HG03457 (cell line): ENCODE measurements at regions not wholly inside any gene's neighbourhood (a gene's known extent, or its start where the extent isn't known, plus 50 kb on each side); places are given as distances from the start of the nearest gene placed in this dataset.
"Not testable (repeated sequence)": the region's sequence is repeated elsewhere in the genome, so short reads cannot be mapped to it uniquely, and the experiment has no call there.

Experiments
- ATAC-seq: cut with Tn5 transposase; IDR thresholded peaks from one replicate; pipeline ENCODE4 v1.9.1; 2021; ENCODE audit warnings: moderate number of reproducible peaks; ENCODE audit not compliant: unreplicated experiment

DNA sequence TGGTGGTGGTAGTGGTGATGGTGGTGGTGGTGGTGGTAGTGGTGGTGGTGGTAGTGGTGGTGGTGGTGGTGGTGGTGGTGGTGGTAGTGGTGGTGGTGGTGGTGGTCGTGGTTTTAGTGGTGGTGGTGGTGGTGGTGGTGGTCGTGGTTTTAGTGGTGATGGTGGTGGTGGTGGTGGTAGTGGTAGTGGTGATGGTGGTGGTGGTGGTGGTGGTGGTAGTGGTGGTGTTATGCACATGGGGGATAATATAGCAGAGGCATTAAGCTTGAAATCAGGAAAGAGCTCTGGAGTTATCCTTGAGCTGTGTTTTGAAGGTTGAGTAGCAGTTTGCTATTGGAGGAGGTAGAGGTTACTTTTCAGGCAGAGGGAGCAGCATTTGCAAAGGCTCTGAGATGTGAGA lies 94.6 kb upstream of the TPTE start:
- ATAC-seq, result not testable (repeated sequence)

DNA sequence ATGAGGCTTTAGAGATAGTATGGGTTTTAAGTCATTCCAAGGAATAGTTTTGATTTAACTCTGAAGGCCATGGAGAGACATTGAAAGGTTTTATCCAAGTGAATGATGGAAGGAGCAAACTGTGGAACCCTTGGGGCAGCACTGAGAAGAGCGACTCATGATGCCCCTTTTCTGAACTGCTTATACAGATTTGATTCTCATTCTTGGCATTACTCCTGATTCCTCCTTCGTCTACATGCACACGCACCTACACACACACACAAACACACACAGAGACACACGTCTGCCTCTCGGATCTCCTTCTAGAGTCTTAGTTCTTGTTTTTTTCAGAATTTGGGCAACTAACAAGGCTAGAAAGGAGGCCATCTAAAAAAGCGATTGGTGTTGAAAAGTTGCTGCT lies 94.1 kb upstream of the TPTE start:
- ATAC-seq, result not testable (repeated sequence)

DNA sequence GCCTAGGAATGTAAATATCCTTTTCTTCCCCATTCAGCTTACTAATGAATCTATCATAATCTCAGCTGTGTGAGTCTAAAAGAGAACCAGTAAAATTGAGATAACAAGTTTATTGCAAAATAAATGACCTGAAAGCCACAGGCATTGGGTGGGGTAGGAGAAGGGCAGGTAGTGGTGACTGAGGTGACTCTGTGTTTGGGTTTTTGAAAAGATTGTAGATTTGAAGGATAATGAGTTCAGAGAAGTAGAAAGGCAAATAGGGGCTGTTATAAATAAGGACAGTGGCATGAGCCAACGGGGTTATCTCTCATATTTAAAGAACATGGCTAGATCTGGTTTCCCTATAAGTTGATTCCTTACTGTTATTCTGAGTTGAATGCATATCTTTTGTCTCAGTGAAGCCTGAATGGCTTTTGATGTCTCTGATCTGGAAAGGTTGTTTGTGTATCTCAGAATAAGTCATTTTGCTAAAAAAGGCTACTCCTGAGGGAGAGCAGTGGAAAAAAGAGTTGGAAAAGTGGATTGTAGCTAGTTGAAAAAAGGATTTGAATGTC lies 92.3 kb upstream of the TPTE start:
- not testable (repeated sequence) for ATAC-seq

DNA sequence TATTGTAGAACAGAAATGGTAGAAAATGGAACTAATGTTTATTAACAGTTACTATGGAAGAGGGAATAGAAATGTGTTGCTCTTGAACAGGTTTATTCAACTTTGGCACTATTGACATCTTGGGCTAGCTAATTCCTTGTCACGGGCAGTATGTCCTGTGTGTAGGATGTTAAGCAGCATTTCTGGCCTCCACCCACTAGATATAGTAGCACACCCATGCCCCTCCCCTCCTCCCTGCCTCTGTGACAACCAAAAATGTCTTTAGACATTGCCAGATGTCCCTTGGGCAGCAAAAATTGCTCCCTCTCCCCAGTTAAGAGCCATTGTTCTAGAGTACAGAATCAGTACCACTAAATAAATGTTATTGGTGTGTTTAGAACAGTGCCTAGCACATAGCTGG lies 91.4 kb upstream of the TPTE start:
- ATAC-seq, result no peak

DNA sequence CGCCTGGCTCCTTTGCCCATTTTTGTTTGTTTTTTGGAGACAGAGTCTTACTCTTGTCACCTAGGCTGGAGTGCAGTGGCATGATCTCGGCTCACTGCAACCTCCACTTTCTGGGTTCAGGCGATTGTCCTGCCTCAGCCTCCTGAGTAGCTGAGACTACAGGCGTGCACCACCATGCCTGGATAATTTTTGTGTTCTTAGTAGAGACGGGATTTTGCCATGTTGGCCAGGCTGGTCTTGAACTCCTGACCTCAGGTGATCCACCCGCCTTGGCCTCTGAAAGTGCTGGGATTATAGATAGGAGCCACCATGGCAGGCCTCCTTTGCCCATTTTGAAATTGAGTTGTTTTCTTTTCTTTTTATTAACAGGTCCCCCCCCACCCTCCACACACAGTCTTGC lies 89.4 kb upstream of the TPTE start:
- not testable (repeated sequence) for ATAC-seq

DNA sequence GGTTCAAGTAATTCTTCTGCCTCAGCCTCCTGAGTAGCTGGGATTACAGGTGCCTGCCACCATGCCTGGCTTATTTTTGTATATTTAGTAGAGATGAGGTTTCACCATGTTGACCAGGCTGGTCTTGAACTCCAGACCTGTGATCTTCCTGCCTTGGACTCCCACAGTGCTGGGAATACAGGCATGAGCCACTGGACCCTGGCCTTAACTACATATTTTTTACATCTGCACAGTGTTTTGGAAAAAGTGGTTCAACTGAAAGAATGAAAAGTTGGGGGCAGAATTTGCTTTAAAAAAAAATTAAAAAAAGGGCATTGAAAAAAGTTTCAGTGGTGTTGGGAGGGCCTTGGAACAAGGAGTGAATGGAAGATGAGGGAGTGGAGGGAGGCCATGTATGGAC lies 88.9 kb upstream of the TPTE start:
- ATAC-seq, result not testable (repeated sequence)

DNA sequence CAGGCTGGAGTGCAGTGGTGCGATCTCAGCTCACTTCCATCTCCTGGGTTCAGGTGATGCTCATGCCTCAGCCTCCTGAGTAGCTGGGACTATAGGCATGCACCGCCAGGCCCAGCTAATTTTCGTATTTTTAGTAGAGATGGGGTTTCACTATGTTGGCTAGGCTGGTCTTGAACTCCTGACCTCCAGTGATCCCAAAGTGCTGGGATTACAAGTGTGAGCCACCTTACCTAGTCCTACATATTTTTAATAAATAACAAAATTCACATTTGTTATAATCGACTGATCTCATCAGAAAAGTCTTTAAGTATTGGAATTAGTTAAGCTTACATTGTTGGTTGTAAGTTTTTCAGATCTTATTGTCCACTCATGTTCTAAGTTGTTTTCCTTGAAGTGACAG lies 83.4 kb upstream of the TPTE start:
- ATAC-seq, result not testable (repeated sequence)

DNA sequence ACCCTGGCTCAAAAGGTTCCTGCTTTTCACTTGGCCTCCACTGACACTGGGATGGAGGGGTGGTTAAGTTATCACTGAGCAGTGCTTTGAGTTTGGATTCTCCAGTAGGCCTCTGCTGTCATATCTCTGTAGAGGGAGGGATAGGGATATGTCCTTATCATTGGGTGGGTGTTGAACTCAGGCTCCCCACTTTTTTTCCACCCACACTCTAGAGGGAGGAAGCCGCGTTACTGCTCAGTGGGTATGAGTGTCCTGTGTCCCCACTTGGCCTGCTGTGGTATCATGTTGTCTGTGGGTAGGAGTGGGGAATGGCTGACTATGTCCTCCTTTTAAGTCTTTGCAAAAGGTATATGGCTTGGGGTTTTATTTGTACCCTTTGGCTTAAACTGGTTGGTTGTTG lies 80.7 kb upstream of the TPTE start:
- not testable (repeated sequence) for ATAC-seq

DNA sequence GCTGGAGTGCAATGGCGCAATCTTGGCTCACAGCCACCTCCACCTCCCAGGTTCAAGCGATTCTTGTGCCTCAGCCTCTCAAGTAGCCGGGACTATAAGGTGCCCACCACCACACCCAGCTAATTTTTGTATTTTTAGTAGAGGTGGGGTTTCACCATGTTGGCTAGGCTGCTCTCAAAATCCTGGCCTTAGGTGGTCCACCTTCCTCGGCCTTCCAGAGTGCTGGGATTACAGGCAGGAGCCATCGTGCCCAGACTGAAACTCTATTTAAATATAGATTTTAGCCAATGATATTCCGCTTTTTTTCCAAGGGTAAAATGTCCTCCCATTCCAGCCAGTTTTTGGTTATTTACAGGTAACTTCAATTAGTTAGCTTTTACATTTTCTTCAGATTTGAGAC lies 79.4 kb upstream of the TPTE start:
- ATAC-seq, result not testable (repeated sequence)

DNA sequence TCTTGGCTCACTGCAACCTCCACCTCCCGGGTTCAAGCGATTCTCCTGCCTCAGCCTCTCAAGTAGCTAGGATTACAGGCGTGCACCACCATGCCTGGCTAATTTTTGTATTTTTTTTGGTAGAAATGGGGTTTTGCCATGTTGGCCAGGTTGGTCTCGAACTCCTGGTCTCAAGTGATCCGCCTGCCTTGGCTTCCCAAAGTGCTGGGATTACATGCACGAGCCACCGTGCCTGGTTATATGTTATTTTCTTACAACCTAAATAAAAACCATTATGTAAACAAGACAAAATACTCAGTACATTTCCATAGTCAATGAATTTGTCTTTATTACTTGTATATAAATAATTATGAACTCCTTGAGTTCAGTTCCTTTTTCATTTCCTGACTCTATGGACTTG lies 75.7 kb upstream of the TPTE start:
- not testable (repeated sequence) for ATAC-seq

DNA sequence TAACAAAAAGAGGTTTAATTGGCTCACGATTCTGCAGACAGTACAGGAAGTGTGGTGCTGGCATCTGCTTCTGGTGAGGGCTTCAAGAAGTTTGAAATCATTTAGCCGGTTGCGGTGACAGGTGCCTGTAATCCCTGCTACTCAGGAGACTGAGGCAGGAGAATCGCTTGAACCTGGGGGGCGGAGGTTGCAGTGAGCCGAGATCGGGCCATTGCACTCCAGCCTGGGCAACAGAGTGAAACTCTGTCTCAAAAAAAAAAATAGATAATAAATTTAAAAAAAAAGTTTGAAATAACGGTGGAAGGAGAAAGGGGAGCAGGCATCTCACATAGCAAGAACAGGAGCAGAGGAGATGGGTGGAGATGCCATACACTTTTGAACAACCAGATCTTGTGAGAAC lies 71.9 kb upstream of the TPTE start:
- not testable (repeated sequence) for ATAC-seq

DNA sequence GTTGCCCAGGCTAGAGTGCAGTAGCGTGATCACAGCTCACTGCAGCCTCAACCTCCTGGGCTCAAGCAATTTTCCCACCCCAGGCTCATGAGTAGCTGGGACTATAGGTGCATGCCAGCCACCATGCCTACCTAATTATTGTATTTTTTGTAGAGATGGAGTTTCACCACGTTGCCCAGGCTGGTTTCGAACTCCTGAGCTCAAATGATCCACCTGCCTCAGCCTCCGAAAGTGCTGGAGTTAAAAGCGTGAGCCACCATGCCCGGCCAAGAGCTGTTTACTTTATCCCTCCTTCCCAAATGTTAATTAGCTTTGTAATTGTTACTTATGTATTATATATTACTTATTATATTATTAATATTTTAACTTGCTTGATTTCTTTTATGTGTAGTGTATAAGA lies 70.1 kb upstream of the TPTE start:
- not testable (repeated sequence) for ATAC-seq

DNA sequence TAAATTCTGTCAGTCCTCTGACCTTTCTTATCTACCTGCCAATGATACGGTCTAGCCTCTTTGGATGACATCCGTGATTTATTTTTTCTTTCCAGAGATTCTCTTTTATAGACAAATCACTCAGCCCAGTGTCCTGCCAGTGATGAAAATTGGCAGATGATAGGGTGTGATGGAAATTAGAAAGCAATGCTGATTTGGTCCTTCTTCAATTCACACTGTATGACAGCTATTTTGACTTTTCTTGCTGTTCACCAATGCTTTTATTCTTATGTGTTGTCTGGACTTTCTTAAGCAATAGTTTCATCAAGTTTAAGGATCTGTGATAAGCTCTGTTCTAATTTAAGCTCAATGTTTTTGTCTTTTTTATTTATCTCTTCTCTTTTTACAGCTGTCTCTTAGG lies 63.6 kb upstream of the TPTE start:
- ATAC-seq, result not testable (repeated sequence)

DNA sequence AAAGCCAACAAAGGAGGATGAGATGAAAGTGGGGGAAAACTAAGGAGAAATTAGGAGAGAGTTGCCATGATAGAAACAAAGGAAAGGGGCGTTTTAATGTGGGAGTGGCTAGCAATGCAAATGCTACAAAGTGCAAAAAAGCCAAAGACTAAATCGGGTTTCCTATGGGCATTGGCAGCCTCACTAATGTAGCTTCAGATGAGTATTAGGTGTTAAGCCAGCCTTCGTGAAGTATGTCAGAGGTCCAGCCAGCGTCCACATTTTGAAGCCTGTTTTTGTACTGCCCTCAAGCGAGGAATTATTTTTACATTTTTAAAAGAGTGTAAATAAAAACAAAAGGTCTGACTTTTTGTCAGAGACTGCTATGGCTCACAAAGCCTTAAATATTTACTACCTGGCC lies 60.4 kb upstream of the TPTE start:
- not testable (repeated sequence) for ATAC-seq

DNA sequence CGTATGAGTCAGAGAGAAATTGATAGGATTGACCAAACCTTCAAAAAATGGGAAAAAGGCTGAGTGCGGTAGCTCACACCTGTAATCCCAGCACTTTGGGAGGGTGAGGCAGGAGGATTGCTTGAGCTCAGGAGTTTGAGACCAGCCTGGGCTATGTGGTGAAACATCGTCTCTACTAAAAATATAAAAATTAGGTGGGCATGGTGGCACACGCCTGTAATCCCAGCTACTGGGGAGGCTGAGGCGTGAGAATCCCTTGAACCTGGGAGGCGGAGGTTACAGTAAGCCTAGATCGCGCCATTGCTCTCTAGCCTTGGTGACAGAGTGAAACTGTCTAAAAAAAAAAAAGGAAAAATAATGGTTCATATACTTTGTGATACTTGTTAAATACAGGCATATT lies 59.9 kb upstream of the TPTE start:
- not testable (repeated sequence) for ATAC-seq

DNA sequence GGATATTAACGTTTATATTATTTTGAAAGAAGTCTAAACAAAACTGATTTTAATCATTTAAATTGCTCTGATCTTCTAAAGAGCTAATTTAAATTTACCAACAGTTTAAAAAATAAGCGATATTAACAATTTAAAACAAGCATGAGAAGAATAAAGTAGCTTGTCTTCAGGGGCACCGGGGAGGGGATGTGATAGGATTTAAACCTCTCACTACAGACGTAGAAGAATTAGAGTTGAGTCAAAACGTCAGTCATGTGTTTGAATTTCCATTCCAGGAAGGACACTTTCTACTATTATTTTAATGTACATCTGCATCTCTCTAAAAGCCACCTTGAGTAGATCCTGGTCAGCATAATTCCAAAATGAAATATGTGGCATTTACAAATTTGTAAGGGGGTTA lies 58.2 kb upstream of the TPTE start:
- ATAC-seq, result no peak

DNA sequence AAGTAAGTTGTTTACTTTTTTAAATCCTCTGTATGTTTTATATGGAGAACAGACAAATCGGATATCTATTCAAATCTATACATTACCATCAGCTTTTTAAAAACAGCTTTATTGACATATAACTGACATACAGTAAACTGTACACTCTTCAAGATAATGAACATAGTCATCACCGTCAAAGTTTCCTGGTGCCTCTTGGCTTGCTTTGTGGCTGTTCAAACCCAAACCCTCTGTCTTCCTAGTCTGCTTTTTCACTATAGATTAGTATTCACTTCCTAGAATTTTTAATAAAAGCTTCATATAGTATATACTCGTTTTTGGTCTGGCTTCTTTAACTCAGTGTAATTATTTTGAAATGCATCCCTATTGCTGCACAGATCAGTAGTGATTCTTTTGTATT lies 56.4 kb upstream of the TPTE start:
- ATAC-seq, result no peak

DNA sequence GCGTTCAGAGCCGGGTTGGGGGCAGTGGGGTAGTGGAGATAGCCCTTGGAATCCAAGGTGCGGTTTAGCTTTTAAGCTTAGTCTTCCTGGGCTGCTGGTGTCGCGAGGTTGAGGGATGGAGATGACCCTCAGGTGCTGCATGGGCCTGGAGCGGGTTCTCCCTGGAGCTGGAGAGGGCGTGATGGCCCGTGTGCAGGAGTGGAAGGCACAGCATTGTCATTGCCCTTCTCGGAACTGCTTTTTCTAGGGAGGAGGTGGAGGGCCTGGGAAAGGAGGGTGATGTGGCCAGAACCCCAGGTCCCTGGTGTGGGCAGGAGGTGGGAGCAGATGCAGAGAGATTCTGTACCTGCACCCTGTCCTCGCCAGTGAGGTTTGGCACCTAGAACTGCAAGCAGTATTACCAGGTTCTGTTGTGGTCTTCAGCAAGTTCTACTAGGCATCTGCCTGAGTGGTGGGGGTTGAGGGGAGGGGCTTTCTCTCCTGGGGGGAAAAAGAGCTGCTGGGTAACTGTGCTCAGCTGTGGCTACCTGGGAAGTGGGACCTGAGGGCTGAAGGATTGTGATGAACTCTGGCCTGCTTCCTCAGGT lies 55.8 kb upstream of the TPTE start:
- not testable (repeated sequence) for ATAC-seq

DNA sequence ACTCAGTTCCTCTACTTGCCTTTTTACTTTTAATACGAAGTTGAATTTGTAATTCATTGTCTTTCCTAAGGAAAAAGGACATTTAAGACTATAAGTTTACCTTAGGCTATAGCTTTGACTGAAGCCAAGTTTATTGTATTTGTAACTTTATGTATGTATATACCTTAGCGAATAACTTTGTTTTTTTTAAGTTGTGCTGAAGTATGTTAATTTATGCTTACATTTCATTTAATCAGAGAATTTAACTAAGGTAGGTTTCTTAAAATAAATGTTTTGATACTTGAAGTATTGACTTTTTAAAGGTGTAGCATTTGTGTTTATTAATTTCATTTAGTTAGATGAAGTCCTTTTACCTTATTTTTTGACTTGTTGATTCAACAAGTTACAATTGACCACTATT lies 55.2 kb upstream of the TPTE start:
- no peak for ATAC-seq
